Endothelial cell of umbilical vein (primary cell): ENCODE measurements at regions not wholly inside any gene's neighbourhood (a gene's known extent, or its start where the extent isn't known, plus 50 kb on each side); places are given as distances from the start of the nearest gene placed in this dataset.

Experiments used
- EZH2 ChIP-seq: IDR thresholded peaks from 2 replicates; pipeline ENCODE4 v1.6.1; 2012; ENCODE audit warnings: borderline replicate concordance, low read depth, mild to moderate bottlenecking, moderate library complexity, low read length, inconsistent platforms; ENCODE audit not compliant: severe bottlenecking
- FOS ChIP-seq: IDR thresholded peaks from 2 replicates; pipeline ENCODE4 v1.6.1; 2011; ENCODE audit warnings: mild to moderate bottlenecking, low read length, moderate library complexity, borderline replicate concordance; ENCODE audit not compliant: insufficient read depth
- POLR2A ChIP-seq: IDR thresholded peaks from 2 replicates; pipeline ENCODE4 v1.6.1; 2012; ENCODE audit warnings: low read depth, mild to moderate bottlenecking, control low read depth, low read length

- TF ChIP-seq FOS (no peak), EZH2 (no peak), POLR2A (no peak)
These were observed 56.1 kb upstream of the SIM2 start for GRCh38 chr21:36642777-36643176.
